Thyroid gland (tissue), 4 donors: ENCODE measurements at regions not wholly inside any gene's neighbourhood (a gene's known extent, or its start where the extent isn't known, plus 50 kb on each side); places are given as distances from the start of the nearest gene placed in this dataset.
"Not testable (repeated sequence)": the region's sequence is repeated elsewhere in the genome, so short reads cannot be mapped to it uniquely, and the experiment has no call there.

Source experiments
- DNase-seq, 2 donors: peaks; one replicate each; pipeline ENCODE4 v3.0.0-alpha.2; 2019
- H3K27ac ChIP-seq, 3 donors: fragments of 200-600 bp; sonication (generic); 1 replicate in 2 of 3; 2 replicates in 1 of 3; pipeline ENCODE4 v1.5.1; 2016 to 2019; ENCODE audit warnings: mild to moderate bottlenecking in 1 of 3, moderate library complexity in 1 of 3
- H3K27me3 ChIP-seq: fragments of 200-600 bp; sonication (generic); one replicate; pipeline ENCODE4 v1.5.1; 2019
- H3K36me3 ChIP-seq, 2 donors: fragments of 200-600 bp; sonication (generic); one replicate each; pipeline ENCODE4 v1.5.1; 2016 to 2019
- H3K4me1 ChIP-seq, 2 donors: fragments of 200-600 bp; sonication (generic); one replicate each; pipeline ENCODE4 v1.5.1; 2017 to 2019
- H3K4me3 ChIP-seq, 3 donors: fragments of 200-600 bp; sonication (generic); replicated peaks in 1 of 3; 1 replicate in 2 of 3; 2 replicates in 1 of 3; pipeline ENCODE4 v1.5.1; 2016; ENCODE audit warnings: mild to moderate bottlenecking in 1 of 3
- H3K9me3 ChIP-seq: fragments of 200-600 bp; sonication (generic); one replicate; pipeline ENCODE4 v1.5.1; 2017
- POLR2A ChIP-seq, 2 donors: fragments of 450-650 bp; IDR thresholded peaks; one replicate each; pipeline ENCODE4 v1.6.1; 2017; ENCODE audit warnings: antibody characterized with exemption in 2 of 2, mild to moderate bottlenecking in 2 of 2, moderate library complexity in 1 of 2
- WGBS, 2 donors: methylation state at CpG; one replicate each; pipeline ENCODE4 v1.1.5; 2017; 5-methylcytosine and 5-hydroxymethylcytosine counted together
- intact Hi-C: fragments of 100-400 bp; cut with DNase I; formaldehyde crosslinking; loops from one replicate; pipeline ENCODE4 v1.15.1; 2023
- TF ChIP-seq, protein P1 (sequence below), 6 experiments: fragments of 200-600 bp in 3 of 6; fragments of 450-650 bp in 3 of 6; sonication (generic) in 3 of 6; IDR thresholded peaks; one replicate each; pipeline ENCODE4 v1.5.1; 2016 to 2019; ENCODE audit warnings: antibody characterized with exemption in 6 of 6, mild to moderate bottlenecking in 2 of 6, inconsistent platforms in 1 of 6, moderate library complexity in 1 of 6

DNA sequence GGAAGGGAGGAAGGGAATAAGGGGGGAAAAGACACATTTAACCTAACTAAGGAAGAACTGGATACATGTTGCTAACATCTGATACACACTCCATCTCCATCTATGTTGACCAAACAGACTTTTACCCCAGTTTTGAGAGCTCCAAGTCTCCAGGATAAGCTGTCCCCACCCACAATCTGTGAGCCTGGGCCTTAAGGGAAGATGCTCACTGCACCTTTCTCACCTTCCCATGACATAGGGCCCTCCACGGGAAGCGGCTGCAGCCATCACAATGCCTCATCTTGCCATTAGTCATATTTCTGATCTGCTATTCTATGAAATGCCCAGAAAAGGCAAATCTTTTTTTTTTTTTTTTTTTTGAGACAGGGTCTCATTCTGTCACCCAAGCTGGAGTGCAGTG is 126.6 kb upstream of the SALL4 start:
- TF ChIP-seq POLR2A (IDR thresholded peaks at IDR 0.05), result no peak
- TF ChIP-seq, protein P1, sequence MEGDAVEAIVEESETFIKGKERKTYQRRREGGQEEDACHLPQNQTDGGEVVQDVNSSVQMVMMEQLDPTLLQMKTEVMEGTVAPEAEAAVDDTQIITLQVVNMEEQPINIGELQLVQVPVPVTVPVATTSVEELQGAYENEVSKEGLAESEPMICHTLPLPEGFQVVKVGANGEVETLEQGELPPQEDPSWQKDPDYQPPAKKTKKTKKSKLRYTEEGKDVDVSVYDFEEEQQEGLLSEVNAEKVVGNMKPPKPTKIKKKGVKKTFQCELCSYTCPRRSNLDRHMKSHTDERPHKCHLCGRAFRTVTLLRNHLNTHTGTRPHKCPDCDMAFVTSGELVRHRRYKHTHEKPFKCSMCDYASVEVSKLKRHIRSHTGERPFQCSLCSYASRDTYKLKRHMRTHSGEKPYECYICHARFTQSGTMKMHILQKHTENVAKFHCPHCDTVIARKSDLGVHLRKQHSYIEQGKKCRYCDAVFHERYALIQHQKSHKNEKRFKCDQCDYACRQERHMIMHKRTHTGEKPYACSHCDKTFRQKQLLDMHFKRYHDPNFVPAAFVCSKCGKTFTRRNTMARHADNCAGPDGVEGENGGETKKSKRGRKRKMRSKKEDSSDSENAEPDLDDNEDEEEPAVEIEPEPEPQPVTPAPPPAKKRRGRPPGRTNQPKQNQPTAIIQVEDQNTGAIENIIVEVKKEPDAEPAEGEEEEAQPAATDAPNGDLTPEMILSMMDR (IDR thresholded peaks at IDR 0.05), result no peak
- WGBS, 2 donors, result 82 to 84% methylated on average over 2 of the region's 2 CpGs
- intact Hi-C loops, result no loop called here
- H3K4me3 ChIP-seq, result no peak overlapping the region
- no peaks in the 10 kb centered on the region for H3K27me3 ChIP-seq
- no peaks in the 10 kb centered on the region for H3K36me3 ChIP-seq
- no peak overlapping the region for H3K27ac ChIP-seq
- no peaks in the 10 kb centered on the region for H3K9me3 ChIP-seq
- H3K4me1 ChIP-seq, result no peaks in the 10 kb centered on the region
- DNase-seq, result no peak

- 89 to 91% methylated on average over 5 of the region's 5 CpGs for WGBS, 2 donors
- H3K4me1 ChIP-seq, DNase-seq, H3K4me3 ChIP-seq, intact Hi-C loops, H3K27ac ChIP-seq, H3K9me3 ChIP-seq, H3K27me3 ChIP-seq, H3K36me3 ChIP-seq: not testable (repeated sequence)
Observed at GRCh38 chr20:51927970-51928369, 125.6 kb upstream of the SALL4 start.

DNA sequence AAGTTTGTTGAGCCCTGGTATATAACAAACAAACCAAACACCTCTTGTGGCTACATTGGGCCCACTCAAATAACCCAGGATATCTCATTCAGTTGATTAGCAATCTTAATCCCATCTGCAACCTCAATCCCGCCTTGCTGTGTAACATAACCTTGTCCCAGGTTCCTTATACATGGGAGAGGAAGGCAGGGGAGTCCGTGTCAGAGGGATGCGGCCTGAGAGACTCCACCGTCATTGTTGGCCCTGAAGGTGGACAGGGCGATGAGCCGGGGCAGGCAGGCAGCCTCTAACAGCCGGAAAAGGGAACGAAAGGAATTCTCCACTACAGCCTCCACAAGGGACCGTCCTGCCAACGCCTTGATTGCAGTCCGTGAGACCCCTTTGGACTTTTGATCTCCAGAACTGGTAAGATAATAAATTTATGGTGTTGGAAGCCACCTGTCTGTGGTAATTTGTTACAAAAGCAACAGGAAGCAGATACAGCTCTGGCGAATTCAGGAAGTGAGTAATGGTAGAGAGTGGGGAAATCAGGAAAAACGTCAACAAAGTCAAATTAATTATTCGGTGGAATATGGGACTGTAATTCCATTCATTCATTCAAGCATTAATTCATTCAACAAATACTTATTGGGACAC is 124.5 kb upstream of the SALL4 start:
- no peak for TF ChIP-seq POLR2A (IDR thresholded peaks at IDR 0.05)
- TF ChIP-seq, protein P1 (IDR thresholded peaks at IDR 0.05), result no peak
- WGBS, 2 donors, result 70 to 77% methylated on average over 14 of the region's 14 CpGs
- H3K4me3 ChIP-seq, result no peak overlapping the region
- no peaks in the 10 kb centered on the region for H3K9me3 ChIP-seq
- H3K36me3 ChIP-seq, result no peaks in the 10 kb centered on the region
- no peak overlapping the region for H3K27ac ChIP-seq
- no peak for DNase-seq
- intact Hi-C loops, result no loop called here
- no peaks in the 10 kb centered on the region for H3K4me1 ChIP-seq
- H3K27me3 ChIP-seq, result no peaks in the 10 kb centered on the region

GRCh38 chr20:51924509-51924908 is 122.2 kb upstream of the SALL4 start:
- Histone ChIP-seq H3K27ac (no peak overlapping the region), H3K4me1 (no peaks in the 10 kb centered on the region), H3K9me3 (no peaks in the 10 kb centered on the region), H3K36me3 (no peaks in the 10 kb centered on the region), H3K27me3 (no peaks in the 10 kb centered on the region), H3K4me3 (no peak overlapping the region)
- TF ChIP-seq, protein P1 (IDR thresholded peaks at IDR 0.05), result no peak
- no peak for TF ChIP-seq POLR2A (IDR thresholded peaks at IDR 0.05)
- intact Hi-C loops, result no loop called here
- WGBS, 2 donors, result 91 to 92% methylated on average over 3 of the region's 3 CpGs
- DNase-seq, result no peak

DNA sequence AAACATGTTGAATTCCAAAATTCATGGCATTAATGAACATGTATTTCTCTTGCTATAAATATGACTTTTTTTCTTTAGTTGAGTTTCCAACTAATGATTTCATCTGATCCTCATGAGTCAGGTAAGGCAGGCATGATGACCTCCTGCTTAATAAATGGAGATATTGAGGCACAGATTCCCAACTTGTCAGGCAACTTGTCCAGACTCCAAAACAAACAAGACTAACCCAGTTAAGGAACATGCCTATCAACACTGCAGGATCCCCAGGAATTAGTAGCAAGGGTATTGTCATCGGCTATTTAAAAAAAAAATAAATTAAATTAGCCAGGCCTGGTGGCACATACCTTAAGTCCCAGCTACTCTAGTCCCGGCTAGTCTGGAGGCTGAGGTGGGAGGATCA is 121.3 kb upstream of the SALL4 start:
- no peaks in the 10 kb centered on the region for H3K9me3 ChIP-seq
- no peak for DNase-seq
- no peak overlapping the region for H3K4me3 ChIP-seq
- no peak for TF ChIP-seq POLR2A (IDR thresholded peaks at IDR 0.05)
- TF ChIP-seq, protein P1 (IDR thresholded peaks at IDR 0.05), result no peak
- H3K27ac ChIP-seq, result no peak overlapping the region
- 81 to 95% methylated on average over 2 of the region's 2 CpGs for WGBS, 2 donors
- H3K4me1 ChIP-seq, result no peaks in the 10 kb centered on the region
- H3K36me3 ChIP-seq, result no peaks in the 10 kb centered on the region
- intact Hi-C loops, result no loop called here
- H3K27me3 ChIP-seq, result no peaks in the 10 kb centered on the region

DNA sequence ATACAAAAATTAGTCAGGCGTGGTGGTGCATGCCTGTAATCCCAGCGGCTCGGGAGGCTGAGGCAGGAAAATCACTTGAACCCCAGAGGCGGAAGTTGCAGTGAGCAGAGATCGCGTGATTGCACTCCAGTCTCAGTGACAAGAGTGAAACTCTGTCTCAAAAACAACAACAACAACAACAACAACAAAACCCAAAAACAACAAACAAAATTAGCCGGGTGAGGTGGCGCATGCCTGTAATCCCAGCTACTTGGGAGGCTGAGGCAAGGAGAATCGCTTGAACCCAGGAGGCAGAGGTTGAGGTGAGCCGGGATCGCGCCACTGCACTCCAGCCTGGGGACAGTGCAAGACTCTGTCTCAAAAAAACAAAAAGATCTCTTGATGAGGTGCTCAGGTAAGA is 120.5 kb upstream of the SALL4 start:
- H3K4me3 ChIP-seq, H3K36me3 ChIP-seq, H3K27me3 ChIP-seq, DNase-seq, H3K4me1 ChIP-seq, H3K27ac ChIP-seq, intact Hi-C loops, H3K9me3 ChIP-seq: not testable (repeated sequence)
- WGBS, 2 donors, result 93 to 95% methylated on average over 12 of the region's 12 CpGs
